HCT116 (cell line): ENCODE measurements at regions not wholly inside any gene's neighbourhood (a gene's known extent, or its start where the extent isn't known, plus 50 kb on each side); places are given as distances from the start of the nearest gene placed in this dataset.

Experiments
- ATAC-seq: fragments of 200-7000 bp; cut with Tn5 transposase; 2 replicates; pipeline ENCODE4 v1.9.1; 2020; ENCODE audit warnings: mild to moderate bottlenecking, moderate library complexity
- BruUV-seq: library from RNA; stranded (reverse); fragments of 400-500 nt; replicated peaks from 2 replicates; lab custom pipeline; 2021; lab: Mats Ljungman, UMichigan
- CTCF ChIA-PET: fragments of 300-600 bp; sonication (Branson Sonifier 250); formaldehyde crosslinking; loops from one replicate; lab custom pipeline; 2021; ENCODE audit warnings: antibody characterized with exemption; lab: Charles Lee
- POLR2A ChIA-PET: fragments of 300-600, 350-600 bp; sonication (Branson Sonifier 250); formaldehyde crosslinking; loops from one replicate; lab custom pipeline; 2021; ENCODE audit warnings: antibody characterized with exemption; lab: Charles Lee
- RAD21 ChIA-PET, 2 experiments: fragments of 300-600 bp; sonication (Branson Sonifier 250); formaldehyde crosslinking; loops; one replicate each; lab custom pipeline; 2023; ENCODE audit warnings: low total read pairs in 2 of 2; ENCODE audit not compliant: uncharacterized antibody in 2 of 2, unreplicated experiment in 2 of 2, low non-redundant PET in 1 of 2; lab: Charles Lee
- DNase-seq: peaks from one replicate; pipeline ENCODE4 v3.0.0-alpha.2; 2010; ENCODE audit warnings: low read depth, low spot score
- H2AFZ ChIP-seq: fragments of 200-600 bp; shearing (Covaris generic), sonication (generic); 2 replicates; pipeline ENCODE4 v1.6.1; 2017; ENCODE audit warnings: low read depth, mixed run types, mixed read lengths, antibody characterized with exemption, low read length; ENCODE audit not compliant: poor library complexity, severe bottlenecking
- H3K27ac ChIP-seq: 2 replicates; pipeline ENCODE4 v1.5.1; 2012; ENCODE audit warnings: low read depth, low read length
- H3K27me3 ChIP-seq: fragments of 200-600 bp; sonication (generic); 2 replicates; pipeline ENCODE4 v1.6.1; 2016; ENCODE audit warnings: mixed run types, low read length, mixed read lengths; ENCODE audit not compliant: insufficient read depth
- H3K36me3 ChIP-seq, 2 experiments: fragments of 200-500 bp in 1 of 2; fragments of 200-600 bp in 1 of 2; sonication (Bioruptor generic) in 1 of 2; sonication (generic) in 1 of 2; 2 replicates each; pipeline versions ENCODE4 v1.5.1 to v1.6.1; 2014 to 2016; ENCODE audit warnings: low read length in 2 of 2, inconsistent platforms in 1 of 2, mixed read lengths in 1 of 2, mixed run types in 1 of 2; ENCODE audit not compliant: insufficient read depth in 2 of 2, control insufficient read depth in 1 of 2
- H3K4me1 ChIP-seq, 2 experiments: fragments of 200-600 bp in 1 of 2; sonication (generic) in 1 of 2; 2 replicates each; pipeline versions ENCODE4 v1.5.1 to v1.6.1; 2012 to 2017; ENCODE audit warnings: low read length in 2 of 2, inconsistent platforms in 1 of 2, mild to moderate bottlenecking in 1 of 2, mixed read lengths in 1 of 2, mixed run types in 1 of 2, moderate library complexity in 1 of 2; ENCODE audit not compliant: insufficient read depth in 2 of 2, control insufficient read depth in 1 of 2
- H3K4me2 ChIP-seq: fragments of 200-600 bp; sonication (generic); 2 replicates; pipeline ENCODE4 v1.6.1; 2017; ENCODE audit warnings: mixed run types, low read length, mixed read lengths
- H3K4me3 ChIP-seq, 2 experiments: fragments of 200-600 bp in 1 of 2; sonication (generic) in 1 of 2; replicated peaks in 1 of 2; 2 replicates each; pipeline ENCODE4 v1.5.1; 2011 to 2016; ENCODE audit warnings: low read length in 2 of 2, control low read depth in 1 of 2, low read depth in 1 of 2, mild to moderate bottlenecking in 1 of 2, mixed read lengths in 1 of 2, mixed run types in 1 of 2
- H3K79me2 ChIP-seq: fragments of 200-600 bp; sonication (generic); 2 replicates; pipeline ENCODE4 v1.6.1; 2017; ENCODE audit warnings: mild to moderate bottlenecking, mixed run types, low read length, moderate library complexity, mixed read lengths; ENCODE audit not compliant: insufficient read depth
- H3K9ac ChIP-seq: fragments of 200-600 bp; sonication (generic); 2 replicates; pipeline ENCODE4 v1.6.1; 2016; ENCODE audit warnings: low read length, mixed read lengths
- H3K9me2 ChIP-seq: fragments of 200-600 bp; sonication (generic), shearing (Covaris generic); 2 replicates; pipeline ENCODE4 v1.6.1; 2017; ENCODE audit warnings: mixed run types, mild to moderate bottlenecking, moderate library complexity; ENCODE audit not compliant: insufficient read depth
- H3K9me3 ChIP-seq, 2 experiments: fragments of 200-500 bp in 1 of 2; fragments of 200-600 bp in 1 of 2; sonication (Bioruptor generic) in 1 of 2; sonication (generic) in 1 of 2; 2 replicates each; pipeline ENCODE4 v1.6.1; 2014 to 2017; ENCODE audit warnings: low read length in 2 of 2, mixed read lengths in 2 of 2, inconsistent platforms in 1 of 2, low read depth in 1 of 2, mild to moderate bottlenecking in 1 of 2, mixed run types in 1 of 2, moderate library complexity in 1 of 2; ENCODE audit not compliant: control insufficient read depth in 1 of 2, insufficient read depth in 1 of 2
- H4K20me1 ChIP-seq: fragments of 200-600 bp; sonication (generic), shearing (Covaris generic); 2 replicates; pipeline ENCODE4 v1.6.1; 2017; ENCODE audit warnings: mixed run types, mild to moderate bottlenecking, moderate library complexity; ENCODE audit not compliant: insufficient read depth
- JUND ChIP-seq: IDR thresholded peaks from 2 replicates; pipeline ENCODE4 v1.6.1; 2012
- POLR2A ChIP-seq: IDR thresholded peaks from 2 replicates; pipeline ENCODE4 v1.7.0; 2011; ENCODE audit warnings: borderline replicate concordance; ENCODE audit not compliant: insufficient read depth, insufficient read length; ENCODE audit errors: extremely low read depth
- POLR2AphosphoS5 ChIP-seq: IDR thresholded peaks from 2 replicates; pipeline ENCODE4 v1.6.1; 2011; ENCODE audit warnings: mild to moderate bottlenecking, low read depth, low read length, moderate library complexity
- RAD21 ChIP-seq: IDR thresholded peaks from 2 replicates; pipeline ENCODE4 v1.6.1; 2012; ENCODE audit warnings: low read depth, mild to moderate bottlenecking
- SRF ChIP-seq: IDR thresholded peaks from 2 replicates; pipeline ENCODE4 v1.6.1; 2012; ENCODE audit warnings: low read depth
- TCF7L2 ChIP-seq: IDR thresholded peaks from 2 replicates; pipeline ENCODE4 v1.7.0; 2011; ENCODE audit warnings: borderline replicate concordance, inconsistent platforms; ENCODE audit not compliant: insufficient read depth, insufficient read length; ENCODE audit errors: extremely low read depth
- ZNF274 ChIP-seq: fragments of 200-500 bp; sonication (Bioruptor generic); IDR thresholded peaks from 2 replicates; pipeline ENCODE4 v1.6.1; 2014; ENCODE audit warnings: mild to moderate bottlenecking, low read depth, low read length, inconsistent platforms
- intact Hi-C: fragments of 100-400 bp; cut with micrococcal nuclease; formaldehyde crosslinking; loops from 2 replicates; pipeline ENCODE4 v1.10.0; 2022
- TF ChIP-seq, protein P1 (sequence below): IDR thresholded peaks from 2 replicates; pipeline ENCODE4 v1.6.1; 2012
- TF ChIP-seq, protein P2 (sequence below): IDR thresholded peaks from 2 replicates; pipeline ENCODE4 v1.6.1; 2012; ENCODE audit warnings: low read depth

DNA sequence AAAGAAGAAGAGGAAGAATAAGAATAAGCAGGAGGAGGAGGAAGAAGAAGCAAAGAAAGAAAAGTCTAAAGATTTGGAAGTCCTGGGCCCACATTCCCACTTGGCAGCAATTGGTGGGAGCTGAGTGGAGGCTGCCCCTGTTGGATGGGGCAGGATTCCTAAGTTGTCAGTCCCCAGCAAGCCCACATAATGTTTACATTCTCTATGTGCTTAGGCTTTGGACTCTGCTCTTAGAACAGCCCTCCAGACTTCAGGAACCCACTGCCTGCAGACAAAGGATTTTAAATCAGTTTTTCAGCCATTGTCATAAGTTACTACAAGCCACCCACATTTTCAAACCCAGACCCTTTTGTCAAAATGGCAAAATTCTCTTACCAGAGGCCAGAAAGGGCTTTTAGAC is 92.0 kb downstream of the OTX2 start:
- Histone ChIP-seq H4K20me1 (no peaks in the 10 kb centered on the region), H3K27ac (no peak overlapping the region), H3K36me3 (no peaks in the 10 kb centered on the region), H3K9me2 (no peaks in the 10 kb centered on the region), H3K9me3 (no peaks in the 10 kb centered on the region), H3K79me2 (no peaks in the 10 kb centered on the region), H3K4me2 (no peak overlapping the region), H2AFZ (no peak overlapping the region), H3K4me1 (no peaks in the 10 kb centered on the region), H3K9ac (no peak overlapping the region), H3K4me3 (no peak overlapping the region), H3K27me3 (peaks cover 25% of the 10 kb centered on the region)
- ATAC-seq = no peak
- POLR2A ChIA-PET = no interaction called here
- BruUV-seq = no TSS peak
- intact Hi-C loops = no loop called here
- RAD21 ChIA-PET = no interaction called here
- CTCF ChIA-PET = no interaction called here
- no peak for DNase-seq
- TF ChIP-seq ZNF274 (no peak), RAD21 (no peak), JUND (no peak), SRF (no peak), POLR2AphosphoS5 (no peak), TCF7L2 (no peak)
- TF ChIP-seq, protein P1, sequence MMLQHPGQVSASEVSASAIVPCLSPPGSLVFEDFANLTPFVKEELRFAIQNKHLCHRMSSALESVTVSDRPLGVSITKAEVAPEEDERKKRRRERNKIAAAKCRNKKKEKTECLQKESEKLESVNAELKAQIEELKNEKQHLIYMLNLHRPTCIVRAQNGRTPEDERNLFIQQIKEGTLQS = no peak

DNA sequence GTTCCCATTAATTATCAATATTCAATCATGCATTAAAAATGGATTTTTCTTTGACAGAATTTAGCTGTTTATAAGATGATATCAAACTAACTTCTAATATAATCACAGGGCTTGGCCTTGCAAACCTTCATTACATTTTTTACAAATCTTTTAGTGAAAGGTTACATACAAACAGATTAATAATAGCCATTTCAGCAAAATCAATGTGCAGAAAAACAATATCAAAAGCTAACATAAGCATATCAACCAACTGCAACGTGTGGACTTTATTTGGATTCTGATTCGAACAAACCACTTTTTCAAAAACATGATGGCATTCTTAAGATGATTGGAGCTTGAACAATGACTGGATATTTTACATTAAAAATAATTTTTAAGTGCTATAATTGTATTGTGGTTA is 93.6 kb downstream of the OTX2 start:
- peaks cover 10% of the 10 kb centered on the region; the same call in 1 of the 2 replicates for H3K27me3 ChIP-seq
- ChIA-PET CTCF (interaction anchor here (1.5 kb wide), 1 partner anchor 13 kb away, joined by 4 read pairs; no protein-coding TSS in a partner anchor), POLR2A (no interaction called here), RAD21 (no interaction called here)
- H3K9me3 ChIP-seq = no peaks in the 10 kb centered on the region
- no peaks in the 10 kb centered on the region for H3K9me2 ChIP-seq
- BruUV-seq = no TSS peak
- no peaks in the 10 kb centered on the region for H3K4me1 ChIP-seq
- intact Hi-C loops = no loop called here
- no peaks in the 10 kb centered on the region for H3K36me3 ChIP-seq
- DNase-seq (no peak), ATAC-seq (no peak)
- H3K9ac ChIP-seq = no peak overlapping the region
- H3K79me2 ChIP-seq = no peaks in the 10 kb centered on the region
- H4K20me1 ChIP-seq = no peaks in the 10 kb centered on the region
- H3K27ac ChIP-seq = no peak overlapping the region
- TF ChIP-seq ZNF274 = no peak
- TF ChIP-seq, protein P2, sequence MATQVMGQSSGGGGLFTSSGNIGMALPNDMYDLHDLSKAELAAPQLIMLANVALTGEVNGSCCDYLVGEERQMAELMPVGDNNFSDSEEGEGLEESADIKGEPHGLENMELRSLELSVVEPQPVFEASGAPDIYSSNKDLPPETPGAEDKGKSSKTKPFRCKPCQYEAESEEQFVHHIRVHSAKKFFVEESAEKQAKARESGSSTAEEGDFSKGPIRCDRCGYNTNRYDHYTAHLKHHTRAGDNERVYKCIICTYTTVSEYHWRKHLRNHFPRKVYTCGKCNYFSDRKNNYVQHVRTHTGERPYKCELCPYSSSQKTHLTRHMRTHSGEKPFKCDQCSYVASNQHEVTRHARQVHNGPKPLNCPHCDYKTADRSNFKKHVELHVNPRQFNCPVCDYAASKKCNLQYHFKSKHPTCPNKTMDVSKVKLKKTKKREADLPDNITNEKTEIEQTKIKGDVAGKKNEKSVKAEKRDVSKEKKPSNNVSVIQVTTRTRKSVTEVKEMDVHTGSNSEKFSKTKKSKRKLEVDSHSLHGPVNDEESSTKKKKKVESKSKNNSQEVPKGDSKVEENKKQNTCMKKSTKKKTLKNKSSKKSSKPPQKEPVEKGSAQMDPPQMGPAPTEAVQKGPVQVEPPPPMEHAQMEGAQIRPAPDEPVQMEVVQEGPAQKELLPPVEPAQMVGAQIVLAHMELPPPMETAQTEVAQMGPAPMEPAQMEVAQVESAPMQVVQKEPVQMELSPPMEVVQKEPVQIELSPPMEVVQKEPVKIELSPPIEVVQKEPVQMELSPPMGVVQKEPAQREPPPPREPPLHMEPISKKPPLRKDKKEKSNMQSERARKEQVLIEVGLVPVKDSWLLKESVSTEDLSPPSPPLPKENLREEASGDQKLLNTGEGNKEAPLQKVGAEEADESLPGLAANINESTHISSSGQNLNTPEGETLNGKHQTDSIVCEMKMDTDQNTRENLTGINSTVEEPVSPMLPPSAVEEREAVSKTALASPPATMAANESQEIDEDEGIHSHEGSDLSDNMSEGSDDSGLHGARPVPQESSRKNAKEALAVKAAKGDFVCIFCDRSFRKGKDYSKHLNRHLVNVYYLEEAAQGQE = no peak
- TF ChIP-seq POLR2A = no peak
- no peak overlapping the region for H2AFZ ChIP-seq
- no peak overlapping the region for H3K4me3 ChIP-seq
- H3K4me2 ChIP-seq = no peak overlapping the region
